Fibroblast of villous mesenchyme (primary cell): ENCODE measurements at regions not wholly inside any gene's neighbourhood (a gene's known extent, or its start where the extent isn't known, plus 50 kb on each side); places are given as distances from the start of the nearest gene placed in this dataset.

Experiments used
- DNase-seq: peaks from one replicate; pipeline ENCODE4 v3.0.0-alpha.2; 2010; ENCODE audit warnings: low read depth
- H3K4me3 ChIP-seq: 2 replicates; pipeline ENCODE4 v1.5.1; 2011; ENCODE audit warnings: low read depth, mild to moderate bottlenecking, low read length
- CTCF ChIP-seq: IDR thresholded peaks from 2 replicates; pipeline ENCODE4 v1.5.1; 2012; ENCODE audit warnings: low read depth, mild to moderate bottlenecking, low read length; ENCODE audit not compliant: insufficient read depth

DNA sequence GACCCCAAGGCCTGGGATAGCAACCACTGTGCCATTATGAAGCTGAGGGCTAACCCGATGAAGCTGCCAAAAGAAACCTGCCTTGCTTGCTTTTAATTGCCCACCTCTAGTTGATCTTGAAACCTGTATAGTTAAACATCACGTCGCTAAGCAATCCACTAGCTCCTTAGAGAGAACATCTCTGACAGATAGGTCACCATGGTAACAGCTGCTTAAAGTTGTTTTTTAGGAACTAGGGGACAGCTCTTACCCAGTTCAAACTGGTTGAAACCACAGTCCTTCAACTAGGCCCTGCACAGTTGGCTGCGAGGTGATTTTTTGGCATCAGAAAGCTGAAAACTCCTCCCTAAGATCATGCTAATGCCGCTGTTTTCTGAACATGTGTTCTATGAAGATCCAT is 135.7 kb downstream of the EBLN2 start:
- DNase-seq, result no peak
- no peak overlapping the region for H3K4me3 ChIP-seq
- TF ChIP-seq CTCF, result no peak

DNA sequence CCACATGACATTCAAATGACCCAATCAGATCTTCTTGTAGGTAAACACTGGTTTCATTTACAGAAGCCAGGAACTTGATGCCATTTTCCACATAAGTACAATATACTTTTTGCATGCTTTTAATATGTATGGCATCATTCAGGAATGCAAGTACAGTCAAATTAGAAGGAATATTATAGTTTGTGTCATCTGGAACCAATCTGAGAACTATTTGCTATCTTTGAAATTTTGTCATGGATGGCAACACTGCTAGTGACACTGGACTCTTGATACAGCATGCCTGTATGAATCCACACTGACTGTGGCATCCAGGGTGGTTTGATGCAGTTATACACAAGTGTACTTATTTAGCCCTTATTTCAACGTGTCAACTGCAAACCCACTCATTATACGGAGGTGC is 141.6 kb downstream of the EBLN2 start:
- H3K4me3 ChIP-seq, result no peak overlapping the region
- no peak for DNase-seq
- TF ChIP-seq CTCF, result no peak

GRCh38 chr3:73203633-73204032 is 142.2 kb downstream of the EBLN2 start:
- no peak for DNase-seq
- H3K4me3 ChIP-seq, result no peak overlapping the region
- no peak for TF ChIP-seq CTCF

GRCh38 chr3:73204841-73205240 is 143.4 kb downstream of the EBLN2 start:
- no peak for DNase-seq
- no peak overlapping the region for H3K4me3 ChIP-seq
- TF ChIP-seq CTCF, result no peak

- no peak overlapping the region for H3K4me3 ChIP-seq
- no peak for DNase-seq
- TF ChIP-seq CTCF, result no peak
Observed at GRCh38 chr3:73206030-73206429, 144.6 kb downstream of the EBLN2 start.

- no peak for DNase-seq
- H3K4me3 ChIP-seq, result no peak overlapping the region
- TF ChIP-seq CTCF, result no peak
Observed at GRCh38 chr3:73207946-73208440, 146.5 kb downstream of the EBLN2 start.

- TF ChIP-seq CTCF, result no peak
- no peak for DNase-seq
- no peak overlapping the region for H3K4me3 ChIP-seq
Observed at GRCh38 chr3:73210759-73211158, 149.3 kb downstream of the EBLN2 start.
